ENCODE measurements at regions not wholly inside any gene's neighbourhood (a gene's known extent, or its start where the extent isn't known, plus 50 kb on each side); places are given as distances from the start of the nearest gene placed in this dataset.

DNA sequence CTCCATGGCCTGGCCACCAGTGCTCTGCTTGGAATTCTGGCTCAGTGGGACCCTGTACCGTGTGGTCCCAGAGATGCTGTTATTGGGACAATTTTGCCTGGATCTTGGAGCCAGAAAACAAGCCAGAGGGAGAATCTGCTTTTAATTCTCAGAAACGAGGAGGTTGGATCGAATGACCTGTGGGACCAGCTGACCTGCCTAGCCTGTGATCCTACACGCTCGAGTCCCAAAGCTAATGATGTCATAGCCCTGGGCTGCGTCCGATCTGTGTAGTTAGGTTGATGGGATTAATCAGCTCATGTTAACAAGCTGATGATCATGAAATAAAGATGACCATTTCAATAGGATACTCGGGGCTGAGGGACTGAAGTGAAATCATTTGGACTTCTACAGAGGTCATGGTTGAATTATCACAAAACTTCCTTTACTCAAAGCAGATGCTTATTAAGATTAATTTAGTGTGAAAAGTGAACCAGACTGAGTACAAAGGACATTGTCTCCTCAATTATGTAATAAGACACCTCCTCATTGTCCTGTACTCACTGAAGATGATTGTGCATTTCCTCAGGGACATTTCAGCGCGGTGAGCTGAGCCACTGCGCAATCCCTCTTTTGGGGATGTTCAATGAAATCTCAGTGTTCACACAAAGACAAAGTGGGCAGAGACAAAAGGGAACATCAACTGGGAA is 51.9 kb upstream of the STX18 start:
- H3K79me2 ChIP-seq (ENCODE audit: insufficient read depth), result no peaks in the 10 kb centered on the region
- 80% methylated on average over 11 of the region's 11 CpGs for WGBS (ENCODE audit: low lambda C conversion rate)
- H4K20me1 ChIP-seq (ENCODE audit: insufficient read depth), result no peaks in the 10 kb centered on the region
- TF ChIP-seq, protein P1, sequence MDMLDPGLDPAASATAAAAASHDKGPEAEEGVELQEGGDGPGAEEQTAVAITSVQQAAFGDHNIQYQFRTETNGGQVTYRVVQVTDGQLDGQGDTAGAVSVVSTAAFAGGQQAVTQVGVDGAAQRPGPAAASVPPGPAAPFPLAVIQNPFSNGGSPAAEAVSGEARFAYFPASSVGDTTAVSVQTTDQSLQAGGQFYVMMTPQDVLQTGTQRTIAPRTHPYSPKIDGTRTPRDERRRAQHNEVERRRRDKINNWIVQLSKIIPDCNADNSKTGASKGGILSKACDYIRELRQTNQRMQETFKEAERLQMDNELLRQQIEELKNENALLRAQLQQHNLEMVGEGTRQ (IDR thresholded peaks at IDR 0.05; ENCODE audit: borderline replicate concordance, low read depth, low read length), result no peak
- TF ChIP-seq GABPA (IDR thresholded peaks at IDR 0.05; ENCODE audit: low read depth), result no peak
- TF ChIP-seq, protein P2, sequence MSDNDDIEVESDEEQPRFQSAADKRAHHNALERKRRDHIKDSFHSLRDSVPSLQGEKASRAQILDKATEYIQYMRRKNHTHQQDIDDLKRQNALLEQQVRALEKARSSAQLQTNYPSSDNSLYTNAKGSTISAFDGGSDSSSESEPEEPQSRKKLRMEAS (IDR thresholded peaks at IDR 0.05; ENCODE audit: low read depth), result no peak
- TF ChIP-seq, protein P3, sequence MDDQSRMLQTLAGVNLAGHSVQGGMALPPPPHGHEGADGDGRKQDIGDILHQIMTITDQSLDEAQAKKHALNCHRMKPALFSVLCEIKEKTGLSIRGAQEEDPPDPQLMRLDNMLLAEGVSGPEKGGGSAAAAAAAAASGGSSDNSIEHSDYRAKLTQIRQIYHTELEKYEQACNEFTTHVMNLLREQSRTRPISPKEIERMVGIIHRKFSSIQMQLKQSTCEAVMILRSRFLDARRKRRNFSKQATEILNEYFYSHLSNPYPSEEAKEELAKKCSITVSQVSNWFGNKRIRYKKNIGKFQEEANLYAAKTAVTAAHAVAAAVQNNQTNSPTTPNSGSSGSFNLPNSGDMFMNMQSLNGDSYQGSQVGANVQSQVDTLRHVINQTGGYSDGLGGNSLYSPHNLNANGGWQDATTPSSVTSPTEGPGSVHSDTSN (IDR thresholded peaks at IDR 0.05), result no peak
- TF ChIP-seq NRF1 (IDR thresholded peaks at IDR 0.05; ENCODE audit: low read depth, low read length), result no peak
- TF ChIP-seq TCF12 (IDR thresholded peaks at IDR 0.05), result no peak
- TF ChIP-seq ZBTB33 (IDR thresholded peaks at IDR 0.05; ENCODE audit: borderline replicate concordance, low read depth), result no peak
- TF ChIP-seq RCOR1 (IDR thresholded peaks at IDR 0.05; ENCODE audit: low read length), result no peak
- no peak for TF ChIP-seq MEF2A (IDR thresholded peaks at IDR 0.05; ENCODE audit: borderline replicate concordance, low read depth)
- TF ChIP-seq YY1 (IDR thresholded peaks at IDR 0.05; ENCODE audit: low read depth), result no peak
- TF ChIP-seq NFIC (IDR thresholded peaks at IDR 0.05; ENCODE audit: borderline replicate concordance), result no peak
- no peak for TF ChIP-seq USF1 (IDR thresholded peaks at IDR 0.05; ENCODE audit: borderline replicate concordance, low read depth)
- TF ChIP-seq TEAD4 (IDR thresholded peaks at IDR 0.05; ENCODE audit: borderline replicate concordance, insufficient read depth), result no peak
- no peak for TF ChIP-seq FOXJ3 (CRISPR knock-in tag; IDR thresholded peaks at IDR 0.05)
- H3K9me2 ChIP-seq, result no peaks in the 10 kb centered on the region
- ChIA-PET POLR2A (no interaction called here), CTCF (interaction anchor here (1.3 kb wide), 1 partner anchor 17 kb away, joined by 3 read pairs; no protein-coding TSS in a partner anchor)
- peaks cover 10% of the 10 kb centered on the region for H3F3A ChIP-seq (replicated peaks; ENCODE audit: insufficient read depth)
- peaks cover 0 to 8% of the 10 kb centered on the region in 2 experiments; a peak in 1 of 4 replicates for H3K4me1 ChIP-seq (ENCODE audit: control insufficient read depth in 1 of 2, insufficient read depth in 2 of 2, low read depth in 1 of 2, low read length in 1 of 2)
- H3K27ac ChIP-seq (ENCODE audit: low read depth in 2 of 2, low read length in 1 of 2), result no peak overlapping the region
- 0 out of 2 replicates have a peak, but pooled peaks cover 3% of the 10 kb centered on the region for H3K9me3 ChIP-seq
- no peak overlapping the region for H2AFZ ChIP-seq (ENCODE audit: low read depth)
- H3K4me3 ChIP-seq (ENCODE audit: low read depth in 2 of 2, low read length in 1 of 2), result no peak overlapping the region
- no peak overlapping the region for H3K4me2 ChIP-seq
- H3K9ac ChIP-seq, result no peak overlapping the region
- no peaks in the 10 kb centered on the region for H3K36me3 ChIP-seq (replicated peaks in 1 of 2; ENCODE audit: control insufficient read depth in 1 of 2, insufficient read depth in 2 of 2, low read length in 1 of 2)
- DNase-seq, result no peak
- H3K27me3 ChIP-seq (ENCODE audit: insufficient read depth), result no peaks in the 10 kb centered on the region

Data from SK-N-SH (cell line).